GM18861 (cell line): ENCODE measurements at regions not wholly inside any gene's neighbourhood (a gene's known extent, or its start where the extent isn't known, plus 50 kb on each side); places are given as distances from the start of the nearest gene placed in this dataset.
"Not testable (repeated sequence)": the region's sequence is repeated elsewhere in the genome, so short reads cannot be mapped to it uniquely, and the experiment has no call there.

Experiments
- ATAC-seq: cut with Tn5 transposase; IDR thresholded peaks from one replicate; pipeline ENCODE4 v1.9.1; 2021; ENCODE audit not compliant: unreplicated experiment

DNA sequence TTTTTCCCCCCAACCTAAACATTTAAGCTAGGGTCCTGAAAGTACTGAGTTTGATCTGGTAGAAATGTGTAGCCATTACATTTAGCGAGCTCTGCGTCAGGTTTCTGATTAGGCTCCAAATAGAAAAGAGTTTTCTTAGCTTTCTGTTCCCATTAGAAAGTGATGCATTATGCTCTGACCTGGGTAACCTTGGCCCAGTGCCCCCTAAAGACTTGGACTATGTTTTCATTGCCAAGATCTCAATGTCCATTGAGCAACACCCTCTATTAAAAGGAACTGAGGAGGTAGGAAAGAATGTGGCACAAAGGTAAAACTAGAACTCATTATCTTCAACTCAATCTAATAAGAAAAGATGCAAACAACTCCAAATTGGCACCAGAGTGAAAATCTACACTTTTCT, 358.9 kb upstream of the PCSK5 start:
- ATAC-seq = no peak

DNA sequence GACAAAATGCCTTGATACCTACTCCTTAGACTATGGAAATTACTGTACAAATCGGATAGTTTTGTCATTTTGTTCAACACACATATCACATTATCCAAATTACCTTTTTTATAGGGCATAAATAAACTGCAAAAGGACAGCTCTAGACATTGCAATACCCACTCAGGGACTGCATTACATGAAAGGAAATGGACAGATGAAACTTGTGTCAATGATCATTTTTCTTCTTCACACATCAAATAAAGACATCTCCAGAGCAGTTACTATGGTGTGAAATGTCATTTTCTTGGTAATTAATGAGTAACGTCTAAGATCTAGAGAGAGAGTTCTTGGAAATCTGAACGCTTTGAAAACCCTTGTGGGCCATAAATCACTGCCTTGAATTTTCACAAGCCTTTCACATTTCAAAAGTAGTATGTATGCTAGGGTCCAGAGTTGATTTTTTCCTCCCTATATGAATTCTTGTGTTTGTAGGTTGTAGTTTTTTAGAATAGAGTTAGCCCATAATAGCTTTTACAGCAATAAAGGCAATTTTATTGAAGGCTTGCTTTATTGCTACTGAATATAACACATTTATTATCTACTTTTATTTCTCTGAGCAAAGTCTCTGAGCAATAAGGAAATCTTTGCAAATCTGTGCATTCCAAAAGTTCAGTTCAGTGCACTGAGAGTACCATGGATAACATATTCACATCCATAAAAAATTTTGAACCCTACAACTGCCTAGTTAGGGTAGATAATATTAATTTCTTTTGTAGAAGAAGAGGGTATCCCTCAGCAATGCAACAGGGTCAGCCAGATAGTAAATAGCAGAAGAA, 358.0 kb upstream of the PCSK5 start:
- no peak for ATAC-seq

DNA sequence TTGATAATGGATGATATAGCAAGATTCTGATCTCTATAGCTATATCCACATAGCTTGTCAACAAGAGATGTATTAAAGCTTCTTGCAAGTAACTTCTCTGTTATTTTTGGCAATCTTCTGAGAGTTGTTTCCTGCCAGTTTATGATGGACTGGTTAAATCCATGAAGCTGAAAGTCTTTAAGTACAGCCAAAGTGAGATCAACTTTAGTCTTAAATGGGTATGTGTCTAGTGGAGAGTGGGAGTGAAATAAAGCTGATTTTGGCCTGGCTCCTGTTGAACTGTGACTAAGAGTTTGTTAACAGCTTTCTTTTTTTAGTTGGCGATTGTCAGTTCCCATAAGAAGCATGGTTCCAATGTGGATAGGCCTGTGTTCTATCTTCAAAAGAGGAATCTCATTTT, 350.9 kb upstream of the PCSK5 start:
- ATAC-seq = no peak

DNA sequence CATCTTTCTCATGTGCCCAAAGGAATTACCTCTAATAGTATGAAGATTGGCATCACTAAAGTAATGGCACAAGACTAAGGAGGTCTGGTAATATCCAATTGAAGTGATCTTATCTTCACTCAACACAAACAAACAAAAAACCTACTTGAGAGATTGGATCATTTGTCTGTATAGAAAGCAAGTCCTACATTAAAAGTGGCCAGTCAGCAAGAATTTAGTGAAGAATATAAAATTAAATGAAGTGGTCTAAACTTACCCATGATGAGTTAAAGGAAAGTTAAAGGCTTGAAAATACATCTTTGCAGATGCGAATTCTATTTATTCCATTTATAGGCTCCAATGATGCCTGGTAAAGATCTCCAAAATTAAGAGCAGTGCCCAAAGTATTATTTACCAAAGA, 350.3 kb upstream of the PCSK5 start:
- ATAC-seq = no peak

DNA sequence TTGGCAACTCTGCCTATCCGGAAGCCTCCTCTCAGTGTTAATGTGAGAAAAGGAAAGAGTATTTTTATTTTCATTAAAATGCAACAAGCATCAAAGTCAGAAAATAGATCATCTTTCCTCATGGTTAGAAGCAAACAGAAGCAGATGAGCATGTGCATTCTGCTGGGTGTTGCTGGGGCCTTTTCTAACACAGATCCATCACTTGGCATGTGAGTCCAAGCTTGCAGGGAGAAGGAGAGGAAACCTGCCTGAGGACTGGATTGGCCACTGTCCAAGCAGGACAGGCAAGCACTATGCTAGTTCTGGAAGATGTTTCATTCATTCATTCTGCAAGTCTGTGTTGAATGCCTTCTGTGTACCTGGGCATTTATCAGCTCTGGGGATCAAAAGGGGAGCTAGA, 348.7 kb upstream of the PCSK5 start:
- ATAC-seq = no peak

DNA sequence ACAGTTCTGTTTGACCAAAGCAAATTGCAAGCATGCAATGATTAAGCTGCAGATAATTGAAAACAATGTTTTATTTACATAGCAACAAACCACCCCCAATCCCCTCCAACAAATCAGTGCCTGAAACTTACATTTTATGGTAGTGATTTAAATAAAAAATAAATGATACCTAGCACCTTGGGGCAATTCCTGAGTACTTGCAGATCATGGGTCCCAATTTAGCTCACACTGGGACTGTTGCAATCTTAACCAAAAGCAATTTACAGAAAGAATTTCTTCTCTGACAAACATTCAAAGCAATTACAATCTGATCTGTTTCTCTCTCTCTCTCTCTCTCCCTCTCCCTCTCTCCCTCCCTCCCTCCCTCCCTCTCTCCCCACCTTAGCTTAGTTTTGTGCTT, 345.7 kb upstream of the PCSK5 start:
- ATAC-seq = no peak

DNA sequence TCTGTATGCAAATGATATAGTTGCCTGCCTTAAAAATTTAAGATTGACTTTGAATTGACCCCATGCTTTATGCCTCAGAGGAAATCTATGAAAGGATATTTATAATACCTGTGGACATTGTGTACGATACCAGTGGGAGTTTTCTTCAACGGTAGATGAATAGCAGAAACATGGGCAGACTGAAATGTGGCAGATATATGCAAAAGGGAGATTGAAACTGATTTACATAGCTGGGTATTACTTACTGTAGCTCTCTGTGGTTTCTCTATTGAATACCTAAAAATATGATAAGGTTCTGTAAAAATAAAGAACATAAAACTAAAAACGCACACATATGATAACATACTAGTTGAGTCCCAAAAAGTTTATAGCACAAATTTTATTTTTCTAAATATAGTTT, 345.2 kb upstream of the PCSK5 start:
- no peak for ATAC-seq

DNA sequence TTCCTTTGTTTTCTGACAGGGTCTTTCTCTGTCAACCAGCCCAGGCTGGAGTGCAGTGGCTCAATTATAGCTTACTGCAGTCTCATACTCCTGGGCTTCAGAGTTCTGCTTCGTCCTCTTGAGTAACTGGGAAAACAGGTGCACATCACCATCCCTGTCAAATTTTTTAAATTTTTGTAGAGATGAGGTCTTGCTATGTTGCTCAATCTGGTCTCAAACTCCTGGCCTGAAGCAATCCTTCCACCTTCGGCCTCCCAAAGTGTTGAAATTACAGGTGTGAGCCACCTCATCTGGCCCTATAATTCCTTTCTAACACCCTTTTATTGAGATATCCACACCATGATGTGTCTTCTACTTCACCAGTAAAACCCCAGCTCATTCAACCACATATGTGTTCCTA, 341.6 kb upstream of the PCSK5 start:
- no peak for ATAC-seq

DNA sequence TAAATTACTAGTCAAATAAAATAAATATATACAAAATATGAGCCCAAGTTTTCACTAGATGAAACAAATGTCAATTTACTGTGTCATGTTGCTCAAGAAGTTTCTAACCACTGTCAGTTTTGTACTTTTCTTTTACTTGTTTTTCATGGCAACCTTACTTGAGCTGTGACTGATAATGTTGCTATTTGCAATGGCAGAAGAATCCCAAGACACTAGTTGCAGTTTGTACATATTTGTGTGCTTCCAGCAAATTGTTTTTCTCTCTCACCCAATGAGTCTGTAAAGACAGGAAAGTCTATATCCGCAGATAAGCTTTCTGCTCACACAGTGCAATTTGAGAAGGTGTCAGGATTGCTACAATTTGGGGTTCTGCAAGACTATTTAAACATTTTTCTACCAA, 338.6 kb upstream of the PCSK5 start:
- ATAC-seq = no peak

DNA sequence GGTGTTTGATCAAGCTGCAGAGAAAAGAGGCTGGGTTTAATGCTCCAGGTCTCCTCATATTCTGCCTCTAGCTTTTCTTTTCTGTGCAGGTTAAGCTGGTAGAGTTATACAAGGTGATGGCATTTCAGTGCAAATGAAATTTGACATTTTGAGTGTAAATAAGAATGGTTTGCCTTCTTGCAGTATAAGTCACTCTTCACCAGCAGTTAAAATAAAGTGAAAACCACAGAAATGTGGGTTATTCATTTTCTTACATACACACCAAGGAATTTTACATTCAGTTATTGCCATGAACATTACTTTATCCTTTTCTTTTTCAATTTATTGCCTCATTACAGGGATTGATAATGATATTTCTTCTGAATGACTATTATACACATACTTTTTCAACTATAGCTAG, 337.5 kb upstream of the PCSK5 start:
- ATAC-seq = no peak

DNA sequence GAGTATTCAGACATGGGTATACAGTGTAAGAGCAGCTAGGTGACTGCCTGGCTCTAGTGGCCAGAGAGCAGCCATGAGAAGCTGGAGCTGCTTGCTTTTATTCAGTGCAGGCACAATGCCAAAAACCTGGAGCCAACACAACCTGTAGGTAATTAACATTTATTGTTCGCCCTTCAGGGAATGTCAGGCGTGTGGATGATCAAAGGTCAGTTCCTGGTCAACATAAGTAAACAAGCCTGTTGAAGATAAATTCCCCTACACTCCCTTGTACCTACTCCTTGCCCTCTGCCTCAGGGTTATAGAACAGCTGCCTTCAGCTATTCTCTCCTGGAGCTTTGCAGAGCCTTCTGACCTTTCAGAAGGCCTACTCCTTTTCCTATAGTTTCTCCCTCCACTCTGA, 323.7 kb upstream of the PCSK5 start:
- not testable (repeated sequence) for ATAC-seq

DNA sequence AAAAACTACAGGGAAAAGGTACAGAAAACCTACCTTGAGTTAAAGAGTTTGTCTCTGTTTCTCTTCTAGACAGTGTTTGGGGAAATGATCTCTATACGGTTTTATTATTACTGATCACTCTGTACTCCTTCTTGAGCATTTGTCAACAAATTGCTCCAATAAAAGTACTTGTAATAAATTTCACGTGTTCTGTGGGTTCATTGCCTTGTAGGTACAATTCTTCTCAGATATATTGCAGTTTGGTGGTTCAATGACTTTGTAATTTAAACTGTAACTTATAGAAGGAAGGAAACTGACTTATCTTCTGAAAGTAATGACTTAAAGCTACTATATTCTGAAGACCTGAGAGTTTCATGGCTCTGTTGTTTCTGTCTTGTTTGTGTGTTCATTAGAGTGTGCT, 319.9 kb upstream of the PCSK5 start:
- ATAC-seq = no peak

DNA sequence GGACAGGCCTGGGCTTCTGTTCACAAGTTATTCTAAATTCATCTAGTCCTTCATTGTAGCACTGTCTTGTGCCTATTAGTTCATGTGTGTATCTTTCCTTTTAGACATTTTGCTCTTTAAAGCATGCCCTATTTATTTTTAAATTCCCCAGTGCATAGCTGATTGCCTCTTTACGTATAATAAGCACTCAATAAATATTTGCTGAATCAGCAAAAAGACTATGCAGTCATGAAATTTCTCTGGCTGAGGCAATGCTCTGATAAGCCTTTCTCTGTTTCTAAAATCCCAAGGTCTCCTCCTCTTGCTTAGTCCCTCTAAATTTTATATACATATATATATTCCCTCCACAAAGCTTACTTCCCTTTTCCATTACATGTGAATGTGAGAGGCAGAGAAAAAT, 315.9 kb upstream of the PCSK5 start:
- ATAC-seq = no peak

DNA sequence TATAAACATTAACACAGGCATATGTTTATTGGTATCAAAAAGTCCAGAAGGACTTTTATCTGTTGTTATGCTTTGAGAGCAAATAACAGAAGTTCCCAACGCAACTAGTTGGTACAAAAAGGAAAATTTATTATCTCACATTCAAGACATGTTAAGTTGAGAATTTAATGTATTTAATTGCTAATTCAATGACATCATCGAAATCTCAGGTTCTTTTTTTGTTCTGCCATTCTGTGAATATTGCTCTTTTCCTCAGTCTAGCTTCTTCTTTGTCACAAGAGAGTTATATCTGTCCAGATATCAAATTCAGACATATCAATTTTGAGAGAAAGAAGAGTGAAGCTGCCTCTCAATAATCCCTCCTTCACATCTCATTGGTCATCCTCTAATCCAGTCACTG, 307.6 kb upstream of the PCSK5 start:
- no peak for ATAC-seq

DNA sequence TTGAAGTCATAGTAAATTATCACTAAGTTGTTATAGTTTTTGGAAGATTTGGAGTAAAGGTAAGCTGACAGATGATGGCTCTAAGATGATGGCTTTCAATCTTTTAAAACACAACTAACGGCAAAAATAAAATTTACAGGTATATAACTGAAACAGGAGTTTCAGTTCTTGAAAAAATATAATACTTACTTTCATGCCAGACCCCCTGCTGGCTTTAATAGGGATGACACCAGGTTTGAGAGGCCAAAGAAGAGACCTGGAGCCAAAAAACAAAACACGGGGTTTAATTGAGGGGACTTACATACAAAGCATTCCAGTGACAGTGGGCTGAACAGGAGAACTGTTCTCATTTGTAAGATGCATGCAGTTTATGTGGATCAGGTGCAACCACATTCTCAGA, 301.7 kb upstream of the PCSK5 start:
- ATAC-seq = no peak

DNA sequence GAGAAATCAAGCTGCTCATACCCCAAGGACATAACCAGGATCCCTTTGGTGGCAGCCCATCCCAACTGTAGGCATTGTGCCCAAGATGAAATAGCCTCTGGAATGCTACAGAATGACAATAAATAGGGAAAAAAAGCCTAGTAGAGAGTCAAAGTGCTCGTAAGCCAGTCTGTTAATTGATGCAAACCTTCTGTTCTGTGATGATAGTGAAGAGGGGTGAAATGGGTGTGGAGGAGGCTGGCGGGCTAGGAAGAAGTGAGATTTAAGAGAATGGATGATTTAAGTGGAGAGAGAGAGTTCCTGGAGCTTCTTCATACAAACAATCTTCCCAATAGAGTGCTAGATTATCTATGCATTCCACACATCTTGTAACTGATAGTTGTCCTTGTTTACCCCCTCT, 301.0 kb upstream of the PCSK5 start:
- no peak for ATAC-seq

DNA sequence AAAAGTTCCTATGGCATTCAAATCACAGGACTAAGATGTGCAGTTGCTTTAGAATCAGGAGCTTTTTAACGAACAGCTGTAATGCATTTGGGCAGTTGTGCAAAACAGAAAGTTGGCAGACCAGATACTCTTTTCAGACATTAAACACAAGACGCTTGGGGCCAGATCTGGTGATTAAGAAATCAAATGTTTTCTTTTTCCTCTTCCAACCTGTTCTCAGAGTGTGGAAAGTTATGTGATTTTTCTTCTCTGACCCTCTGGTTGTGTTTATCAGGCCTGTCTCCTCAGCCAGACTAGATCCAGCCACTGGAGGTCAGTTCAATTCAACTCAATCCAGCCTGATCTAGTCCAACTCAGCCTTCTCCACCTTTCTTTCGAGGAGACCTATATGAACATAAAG, 298.5 kb upstream of the PCSK5 start:
- no peak for ATAC-seq

DNA sequence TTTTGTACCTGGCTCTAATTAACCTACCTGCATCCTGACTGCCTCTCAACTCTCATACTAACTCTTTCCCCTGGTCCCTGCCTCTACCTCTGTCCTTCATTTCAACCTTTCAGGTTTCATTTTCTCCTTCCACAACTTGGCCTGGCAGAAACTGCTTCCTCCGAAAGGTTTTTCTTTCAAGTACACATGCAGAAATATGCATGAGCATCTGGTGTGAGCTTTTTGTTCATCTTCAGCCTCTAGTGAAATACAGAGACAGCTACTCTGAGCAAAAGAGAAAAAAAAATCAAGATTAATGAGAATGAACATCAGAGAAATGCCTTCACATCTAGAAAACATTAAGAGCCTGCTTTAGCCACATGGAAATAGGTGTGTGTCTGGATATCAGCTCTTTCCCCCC, 297.9 kb upstream of the PCSK5 start:
- no peak for ATAC-seq

DNA sequence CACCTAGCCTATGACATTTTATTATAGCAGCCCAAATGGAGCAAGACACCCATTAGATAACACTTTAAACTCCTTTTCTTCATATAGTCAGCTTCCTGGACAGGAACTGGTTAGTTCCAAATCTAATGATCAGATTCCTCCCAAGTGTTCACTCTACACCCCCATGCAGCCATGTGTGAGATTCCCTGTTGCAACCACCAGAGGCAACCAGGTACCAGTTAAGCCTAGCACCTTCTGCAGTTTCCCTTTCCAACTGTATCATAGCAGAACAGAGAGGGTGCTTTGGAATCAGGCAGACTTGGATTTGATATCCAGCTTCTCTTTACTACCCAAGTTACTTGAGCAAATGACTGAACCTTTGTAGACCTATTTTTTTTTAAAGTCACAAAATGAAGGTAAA, 296.6 kb upstream of the PCSK5 start:
- no peak for ATAC-seq

DNA sequence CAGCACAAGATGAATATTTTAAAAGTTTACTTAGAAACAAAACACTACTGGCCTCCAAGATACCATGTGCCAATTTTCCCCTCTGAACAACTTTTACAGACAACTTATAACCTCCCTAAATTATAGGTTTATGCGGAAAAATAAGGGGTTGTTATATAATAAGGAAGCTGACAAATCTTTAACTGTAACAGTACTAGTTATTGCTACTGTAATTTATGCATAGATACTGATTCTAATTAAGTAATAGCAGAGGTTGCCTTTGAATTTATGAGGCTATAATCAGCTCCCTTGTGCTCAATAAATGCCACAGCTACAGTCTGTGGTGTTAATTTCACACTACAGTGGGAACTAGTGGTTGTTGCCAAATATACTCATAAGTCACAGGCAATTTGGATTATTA, 291.3 kb upstream of the PCSK5 start:
- no peak for ATAC-seq

DNA sequence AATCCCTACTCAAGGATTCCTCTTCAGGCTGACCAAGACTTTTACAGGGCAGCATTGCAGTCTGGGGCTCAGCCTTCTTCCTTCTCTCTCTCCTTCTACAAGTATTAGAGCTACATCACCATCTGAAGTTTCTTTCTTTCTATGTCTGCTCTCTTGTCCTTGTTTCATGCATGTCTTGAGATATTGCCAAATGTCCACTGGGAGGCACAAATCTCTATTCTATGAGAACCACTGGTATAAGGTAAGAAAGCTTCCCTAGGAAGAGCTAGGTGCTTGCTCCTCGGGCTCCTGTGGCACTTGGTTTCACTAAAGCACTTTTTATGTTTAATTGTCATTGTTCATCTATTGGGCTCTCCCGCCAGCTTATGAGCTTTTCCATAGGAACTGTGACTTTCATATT, 289.2 kb upstream of the PCSK5 start:
- no peak for ATAC-seq

DNA sequence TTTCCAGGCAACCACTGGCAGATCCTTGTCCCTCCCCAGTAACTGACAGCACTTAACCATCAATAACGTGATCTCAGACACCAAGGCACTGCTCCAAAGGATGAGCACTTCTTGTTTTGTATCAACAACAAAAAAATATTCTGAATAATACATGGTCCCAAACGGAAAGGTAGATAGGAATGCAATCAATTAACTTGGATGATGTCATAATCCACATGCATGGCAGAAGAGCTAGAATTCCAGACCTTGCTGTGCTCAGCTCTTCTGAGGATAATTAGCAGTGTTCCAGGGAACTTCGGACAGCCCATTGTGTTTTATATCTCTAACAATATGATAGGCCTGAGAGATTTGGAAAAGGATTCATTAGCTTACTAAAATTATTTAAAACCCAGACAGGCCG, 288.4 kb upstream of the PCSK5 start:
- ATAC-seq = no peak

DNA sequence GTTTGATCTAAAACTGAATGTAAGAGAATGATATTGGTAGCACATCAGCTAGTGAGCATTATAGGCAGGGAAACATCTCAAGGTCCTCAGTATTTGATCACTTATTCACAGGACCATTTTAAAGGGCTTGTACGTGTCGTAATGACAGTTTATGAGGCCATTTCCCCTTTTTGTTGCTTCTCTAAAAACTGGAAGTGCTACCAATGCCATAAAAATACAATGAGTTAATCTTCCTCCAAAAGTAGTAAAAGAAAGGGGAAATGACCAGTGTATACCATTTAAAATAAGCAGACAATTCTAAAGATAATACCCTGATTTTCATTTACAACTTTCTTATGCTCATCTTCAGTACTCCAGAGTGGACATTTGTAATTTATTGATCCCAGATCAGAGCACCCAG, 285.8 kb upstream of the PCSK5 start:
- no peak for ATAC-seq
